SK-N-SH treated with all-trans-retinoic acid at 6 μM for 48 hours (cell line): ENCODE measurements at regions not wholly inside any gene's neighbourhood (a gene's known extent, or its start where the extent isn't known, plus 50 kb on each side); places are given as distances from the start of the nearest gene placed in this dataset.

Experiments used
- ATAC-seq: fragments of 200-7000 bp; cut with Tn5 transposase; 3 replicates; pipeline ENCODE4 v1.9.1; 2020; ENCODE audit warnings: mild to moderate bottlenecking, moderate library complexity
- ARNTL ChIP-seq: fragments of 450-650 bp; formaldehyde crosslinking; IDR thresholded peaks from 2 replicates; pipeline ENCODE4 v1.5.0; 2020; ENCODE audit warnings: low read depth, mild to moderate bottlenecking, moderate library complexity, borderline replicate concordance
- BACH2 ChIP-seq: fragments of 250-450 bp; sonication (Bioruptor Pico); IDR thresholded peaks from 2 replicates; pipeline ENCODE4 v1.9.0; 2021; ENCODE audit warnings: mild to moderate bottlenecking, borderline replicate concordance
- CSDC2 ChIP-seq: fragments of 250-450 bp; sonication (Bioruptor Pico); IDR thresholded peaks from 2 replicates; pipeline ENCODE4 v1.5.0; 2020; ENCODE audit warnings: mild to moderate bottlenecking, moderate library complexity
- ESRRG ChIP-seq: fragments of 250-450 bp; sonication (Bioruptor Pico); IDR thresholded peaks from 2 replicates; pipeline ENCODE4 v1.6.1; 2021; ENCODE audit warnings: mild to moderate bottlenecking
- GLIS3 ChIP-seq: fragments of 250-450 bp; sonication (Bioruptor Pico); IDR thresholded peaks from 2 replicates; pipeline ENCODE4 v1.5.0; 2020; ENCODE audit warnings: mild to moderate bottlenecking, moderate library complexity
- ISL1 ChIP-seq: fragments of 250-450 bp; sonication (Bioruptor Pico); IDR thresholded peaks from 2 replicates; pipeline ENCODE4 v2.1.2; 2022; ENCODE audit warnings: mild to moderate bottlenecking, moderate library complexity
- SNAI2 ChIP-seq: fragments of 250-450 bp; sonication (Bioruptor Pico); IDR thresholded peaks from 2 replicates; pipeline ENCODE4 v1.5.0; 2020; ENCODE audit warnings: mild to moderate bottlenecking, moderate library complexity
- TCF4 ChIP-seq: fragments of 250-450 bp; sonication (Bioruptor Pico); IDR thresholded peaks from 2 replicates; pipeline ENCODE4 v1.8.0; 2021; ENCODE audit warnings: mild to moderate bottlenecking, moderate library complexity, borderline replicate concordance
- ZC3H10 ChIP-seq: fragments of 250-450 bp; sonication (Bioruptor Pico); IDR thresholded peaks from 2 replicates; pipeline ENCODE4 v1.5.1; 2021; ENCODE audit warnings: mild to moderate bottlenecking, moderate library complexity
- ZFP3 ChIP-seq: fragments of 250-450 bp; sonication (Bioruptor Pico); IDR thresholded peaks from 2 replicates; pipeline ENCODE4 v1.5.0; 2020; ENCODE audit warnings: mild to moderate bottlenecking, moderate library complexity
- ZFP30 ChIP-seq: fragments of 450-650 bp; formaldehyde crosslinking; IDR thresholded peaks from 2 replicates; pipeline ENCODE4 v1.5.0; 2022; ENCODE audit warnings: mild to moderate bottlenecking, moderate library complexity
- ZNF565 ChIP-seq: fragments of 450-650 bp; formaldehyde crosslinking; conservative IDR thresholded peaks from 2 replicates; pipeline ENCODE4 v1.5.0; 2020; ENCODE audit warnings: low read depth, mild to moderate bottlenecking, moderate library complexity
- ZNF70 ChIP-seq: fragments of 450-650 bp; formaldehyde crosslinking; IDR thresholded peaks from 2 replicates; pipeline ENCODE4 v1.5.0; 2020; ENCODE audit warnings: mild to moderate bottlenecking, moderate library complexity
- ZNF8 ChIP-seq: fragments of 450-650 bp; formaldehyde crosslinking; IDR thresholded peaks from 2 replicates; pipeline ENCODE4 v1.5.0; 2020; ENCODE audit warnings: mild to moderate bottlenecking, moderate library complexity
- TF ChIP-seq, protein P1 (sequence below): fragments of 250-450 bp; sonication (Bioruptor Pico); IDR thresholded peaks from 2 replicates; pipeline ENCODE4 v1.5.0; 2020; ENCODE audit warnings: mild to moderate bottlenecking, moderate library complexity
- TF ChIP-seq, protein P2 (sequence below): fragments of 250-450 bp; sonication (Bioruptor Pico); IDR thresholded peaks from 2 replicates; pipeline ENCODE4 v1.8.0; 2020; ENCODE audit warnings: mild to moderate bottlenecking, moderate library complexity, borderline replicate concordance
- TF ChIP-seq, protein P3 (sequence below): fragments of 250-450 bp; sonication (Bioruptor Pico); IDR thresholded peaks from 2 replicates; pipeline ENCODE4 v1.5.1; 2021; ENCODE audit warnings: mild to moderate bottlenecking, moderate library complexity
- TF ChIP-seq, protein P4 (sequence below): fragments of 250-450 bp; sonication (Bioruptor Pico); IDR thresholded peaks from 2 replicates; pipeline ENCODE4 v1.8.0; 2021; ENCODE audit warnings: low read depth, mild to moderate bottlenecking, moderate library complexity, borderline replicate concordance
- TF ChIP-seq, protein P5 (sequence below): fragments of 250-450 bp; sonication (Bioruptor Pico); IDR thresholded peaks from 2 replicates; pipeline ENCODE4 v1.5.1; 2020; ENCODE audit warnings: low read depth, mild to moderate bottlenecking, moderate library complexity

DNA sequence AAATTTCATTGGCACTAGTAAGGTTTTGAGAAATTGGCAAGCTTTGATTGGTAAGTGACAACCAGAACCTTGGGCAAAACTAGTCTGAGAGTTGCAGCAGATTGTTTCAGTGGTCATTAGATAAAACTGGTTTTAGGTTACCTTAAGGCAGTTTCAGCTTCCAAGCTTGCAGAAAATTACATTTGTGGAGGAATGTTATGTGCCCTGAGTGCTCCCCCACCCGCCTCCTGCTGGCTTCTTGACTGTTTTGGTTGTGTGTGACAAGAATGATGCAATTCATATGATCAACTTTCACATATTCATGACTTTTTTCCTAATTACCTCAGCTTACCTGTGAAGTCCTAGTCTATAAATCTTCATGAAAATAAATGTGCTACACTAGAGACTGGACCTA, 599.5 kb upstream of the ZNF804A start (continued):
- TF ChIP-seq, protein P1, sequence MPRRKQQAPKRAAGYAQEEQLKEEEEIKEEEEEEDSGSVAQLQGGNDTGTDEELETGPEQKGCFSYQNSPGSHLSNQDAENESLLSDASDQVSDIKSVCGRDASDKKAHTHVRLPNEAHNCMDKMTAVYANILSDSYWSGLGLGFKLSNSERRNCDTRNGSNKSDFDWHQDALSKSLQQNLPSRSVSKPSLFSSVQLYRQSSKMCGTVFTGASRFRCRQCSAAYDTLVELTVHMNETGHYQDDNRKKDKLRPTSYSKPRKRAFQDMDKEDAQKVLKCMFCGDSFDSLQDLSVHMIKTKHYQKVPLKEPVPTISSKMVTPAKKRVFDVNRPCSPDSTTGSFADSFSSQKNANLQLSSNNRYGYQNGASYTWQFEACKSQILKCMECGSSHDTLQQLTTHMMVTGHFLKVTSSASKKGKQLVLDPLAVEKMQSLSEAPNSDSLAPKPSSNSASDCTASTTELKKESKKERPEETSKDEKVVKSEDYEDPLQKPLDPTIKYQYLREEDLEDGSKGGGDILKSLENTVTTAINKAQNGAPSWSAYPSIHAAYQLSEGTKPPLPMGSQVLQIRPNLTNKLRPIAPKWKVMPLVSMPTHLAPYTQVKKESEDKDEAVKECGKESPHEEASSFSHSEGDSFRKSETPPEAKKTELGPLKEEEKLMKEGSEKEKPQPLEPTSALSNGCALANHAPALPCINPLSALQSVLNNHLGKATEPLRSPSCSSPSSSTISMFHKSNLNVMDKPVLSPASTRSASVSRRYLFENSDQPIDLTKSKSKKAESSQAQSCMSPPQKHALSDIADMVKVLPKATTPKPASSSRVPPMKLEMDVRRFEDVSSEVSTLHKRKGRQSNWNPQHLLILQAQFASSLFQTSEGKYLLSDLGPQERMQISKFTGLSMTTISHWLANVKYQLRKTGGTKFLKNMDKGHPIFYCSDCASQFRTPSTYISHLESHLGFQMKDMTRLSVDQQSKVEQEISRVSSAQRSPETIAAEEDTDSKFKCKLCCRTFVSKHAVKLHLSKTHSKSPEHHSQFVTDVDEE (CRISPR knock-in tag): no peak
- TF ChIP-seq SNAI2 (CRISPR knock-in tag) (no peak), ZNF70 (CRISPR knock-in tag) (no peak), ZNF565 (CRISPR knock-in tag) (no peak), ZC3H10 (CRISPR knock-in tag) (no peak)
- TF ChIP-seq, all 23 proteins: peak for 0

DNA sequence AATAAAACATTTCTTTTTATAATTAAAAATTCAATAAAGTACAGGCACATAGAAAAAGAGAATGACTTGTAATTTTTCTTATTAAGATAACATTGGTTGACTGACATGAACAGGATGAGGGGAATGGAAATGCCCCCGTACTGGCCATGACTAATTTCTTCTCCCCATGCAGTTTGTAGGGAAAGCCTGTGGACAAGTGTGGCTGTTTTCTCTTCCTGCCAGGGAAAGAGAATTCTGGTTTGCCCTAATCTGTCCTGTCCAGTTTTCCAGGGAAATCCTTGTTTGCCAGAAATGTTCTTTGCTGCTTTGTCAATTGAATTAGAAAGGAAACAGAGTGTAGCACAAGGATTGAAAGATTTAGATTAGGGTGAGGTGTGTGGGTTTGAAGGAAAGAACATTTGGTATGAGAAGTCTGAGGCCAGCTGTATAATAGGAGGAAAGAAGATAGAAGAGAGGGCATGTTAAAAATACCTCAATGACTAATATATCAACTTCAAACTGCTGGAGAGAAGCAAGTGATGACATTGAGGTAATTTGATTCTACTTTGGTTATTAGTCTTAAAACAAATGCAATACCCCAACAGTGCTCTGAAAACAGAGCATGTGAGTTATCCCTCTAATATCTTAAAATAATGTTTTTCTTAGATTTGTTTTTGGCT, 593.9 kb upstream of the ZNF804A start:
- peak; percentile 47 for ATAC-seq
- TF ChIP-seq ZC3H10 (CRISPR knock-in tag): no peak
- no peak for TF ChIP-seq ZFP30 (CRISPR knock-in tag)
- no peak for TF ChIP-seq ZNF8 (CRISPR knock-in tag)
- TF ChIP-seq, all 23 proteins: peak for 0

DNA sequence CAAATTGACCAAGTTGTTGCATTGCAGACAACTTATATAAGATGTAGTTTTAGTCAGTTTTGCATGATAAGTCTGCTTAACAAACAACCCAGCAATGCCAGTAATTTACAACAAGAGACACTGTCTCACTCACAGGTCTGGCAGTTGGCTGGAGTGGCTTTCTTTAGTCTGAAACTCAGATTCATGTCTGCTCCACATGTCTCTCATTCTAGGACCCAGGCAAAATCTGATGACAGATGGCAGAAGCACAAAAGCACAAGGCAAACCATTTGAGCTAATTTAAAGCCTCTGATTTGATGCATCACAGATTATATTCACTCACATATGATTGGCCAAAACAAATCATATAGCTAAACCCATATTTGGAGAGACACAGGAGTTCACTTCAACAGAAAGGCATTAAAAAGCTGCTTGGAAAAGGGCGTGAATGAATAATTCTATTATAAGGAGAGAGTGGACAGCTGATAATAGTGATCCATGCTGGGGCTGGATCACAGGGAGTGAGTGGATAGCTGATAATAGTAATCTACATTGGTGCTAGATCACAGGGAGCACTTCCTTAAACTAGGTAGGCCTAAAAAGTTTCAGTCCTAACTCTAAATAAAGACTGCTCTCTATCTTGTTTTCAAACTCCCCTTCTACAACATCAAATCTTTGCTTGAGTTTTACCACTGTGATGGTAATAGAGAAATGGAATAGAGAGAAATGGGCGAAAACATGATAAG, 593.2 kb upstream of the ZNF804A start:
- TF ChIP-seq ARNTL (CRISPR knock-in tag) (no peak), ZNF565 (CRISPR knock-in tag) (no peak), ZFP3 (CRISPR knock-in tag) (no peak)
- TF ChIP-seq, protein P2, sequence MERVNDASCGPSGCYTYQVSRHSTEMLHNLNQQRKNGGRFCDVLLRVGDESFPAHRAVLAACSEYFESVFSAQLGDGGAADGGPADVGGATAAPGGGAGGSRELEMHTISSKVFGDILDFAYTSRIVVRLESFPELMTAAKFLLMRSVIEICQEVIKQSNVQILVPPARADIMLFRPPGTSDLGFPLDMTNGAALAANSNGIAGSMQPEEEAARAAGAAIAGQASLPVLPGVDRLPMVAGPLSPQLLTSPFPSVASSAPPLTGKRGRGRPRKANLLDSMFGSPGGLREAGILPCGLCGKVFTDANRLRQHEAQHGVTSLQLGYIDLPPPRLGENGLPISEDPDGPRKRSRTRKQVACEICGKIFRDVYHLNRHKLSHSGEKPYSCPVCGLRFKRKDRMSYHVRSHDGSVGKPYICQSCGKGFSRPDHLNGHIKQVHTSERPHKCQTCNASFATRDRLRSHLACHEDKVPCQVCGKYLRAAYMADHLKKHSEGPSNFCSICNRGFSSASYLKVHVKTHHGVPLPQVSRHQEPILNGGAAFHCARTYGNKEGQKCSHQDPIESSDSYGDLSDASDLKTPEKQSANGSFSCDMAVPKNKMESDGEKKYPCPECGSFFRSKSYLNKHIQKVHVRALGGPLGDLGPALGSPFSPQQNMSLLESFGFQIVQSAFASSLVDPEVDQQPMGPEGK (CRISPR knock-in tag): no peak
- TF ChIP-seq, protein P3, sequence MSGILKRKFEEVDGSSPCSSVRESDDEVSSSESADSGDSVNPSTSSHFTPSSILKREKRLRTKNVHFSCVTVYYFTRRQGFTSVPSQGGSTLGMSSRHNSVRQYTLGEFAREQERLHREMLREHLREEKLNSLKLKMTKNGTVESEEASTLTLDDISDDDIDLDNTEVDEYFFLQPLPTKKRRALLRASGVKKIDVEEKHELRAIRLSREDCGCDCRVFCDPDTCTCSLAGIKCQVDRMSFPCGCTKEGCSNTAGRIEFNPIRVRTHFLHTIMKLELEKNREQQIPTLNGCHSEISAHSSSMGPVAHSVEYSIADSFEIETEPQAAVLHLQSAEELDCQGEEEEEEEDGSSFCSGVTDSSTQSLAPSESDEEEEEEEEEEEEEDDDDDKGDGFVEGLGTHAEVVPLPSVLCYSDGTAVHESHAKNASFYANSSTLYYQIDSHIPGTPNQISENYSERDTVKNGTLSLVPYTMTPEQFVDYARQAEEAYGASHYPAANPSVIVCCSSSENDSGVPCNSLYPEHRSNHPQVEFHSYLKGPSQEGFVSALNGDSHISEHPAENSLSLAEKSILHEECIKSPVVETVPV (CRISPR knock-in tag): no peak
- TF ChIP-seq, protein P4, sequence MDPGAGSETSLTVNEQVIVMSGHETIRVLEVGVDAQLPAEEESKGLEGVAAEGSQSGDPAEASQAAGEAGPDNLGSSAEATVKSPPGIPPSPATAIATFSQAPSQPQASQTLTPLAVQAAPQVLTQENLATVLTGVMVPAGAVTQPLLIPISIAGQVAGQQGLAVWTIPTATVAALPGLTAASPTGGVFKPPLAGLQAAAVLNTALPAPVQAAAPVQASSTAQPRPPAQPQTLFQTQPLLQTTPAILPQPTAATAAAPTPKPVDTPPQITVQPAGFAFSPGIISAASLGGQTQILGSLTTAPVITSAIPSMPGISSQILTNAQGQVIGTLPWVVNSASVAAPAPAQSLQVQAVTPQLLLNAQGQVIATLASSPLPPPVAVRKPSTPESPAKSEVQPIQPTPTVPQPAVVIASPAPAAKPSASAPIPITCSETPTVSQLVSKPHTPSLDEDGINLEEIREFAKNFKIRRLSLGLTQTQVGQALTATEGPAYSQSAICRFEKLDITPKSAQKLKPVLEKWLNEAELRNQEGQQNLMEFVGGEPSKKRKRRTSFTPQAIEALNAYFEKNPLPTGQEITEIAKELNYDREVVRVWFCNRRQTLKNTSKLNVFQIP (CRISPR knock-in tag): no peak
- TF ChIP-seq, protein P5, sequence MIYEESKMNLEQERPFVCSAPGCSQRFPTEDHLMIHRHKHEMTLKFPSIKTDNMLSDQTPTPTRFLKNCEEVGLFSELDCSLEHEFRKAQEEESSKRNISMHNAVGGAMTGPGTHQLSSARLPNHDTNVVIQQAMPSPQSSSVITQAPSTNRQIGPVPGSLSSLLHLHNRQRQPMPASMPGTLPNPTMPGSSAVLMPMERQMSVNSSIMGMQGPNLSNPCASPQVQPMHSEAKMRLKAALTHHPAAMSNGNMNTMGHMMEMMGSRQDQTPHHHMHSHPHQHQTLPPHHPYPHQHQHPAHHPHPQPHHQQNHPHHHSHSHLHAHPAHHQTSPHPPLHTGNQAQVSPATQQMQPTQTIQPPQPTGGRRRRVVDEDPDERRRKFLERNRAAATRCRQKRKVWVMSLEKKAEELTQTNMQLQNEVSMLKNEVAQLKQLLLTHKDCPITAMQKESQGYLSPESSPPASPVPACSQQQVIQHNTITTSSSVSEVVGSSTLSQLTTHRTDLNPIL (CRISPR knock-in tag): no peak
- peak; percentile 24; the same call in 2 of the 3 replicates for ATAC-seq

DNA sequence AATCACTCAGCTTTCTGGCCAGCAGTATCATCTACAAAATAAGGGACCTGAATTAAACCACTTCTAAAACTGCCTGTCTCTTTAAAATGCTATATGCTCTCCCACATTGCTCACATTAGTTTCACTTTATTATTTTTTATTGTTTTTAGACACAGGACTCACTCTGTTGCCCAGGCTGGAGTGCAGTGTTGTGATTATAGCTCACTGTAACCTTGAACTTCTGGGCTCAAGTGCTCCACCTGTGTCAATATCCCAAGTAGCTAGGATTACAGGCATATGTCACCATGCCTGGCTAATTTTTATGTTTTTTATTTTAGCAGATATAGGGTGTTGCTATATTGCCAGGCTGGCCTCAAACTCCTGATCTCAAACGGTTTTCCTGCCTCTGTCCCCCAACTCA, 591.3 kb upstream of the ZNF804A start:
- TF ChIP-seq CSDC2 (CRISPR knock-in tag) (no peak), TCF4 (CRISPR knock-in tag) (no peak), ZFP30 (CRISPR knock-in tag) (no peak), ZNF70 (CRISPR knock-in tag) (no peak), GLIS3 (CRISPR knock-in tag) (no peak), ZNF565 (CRISPR knock-in tag) (no peak), BACH2 (CRISPR knock-in tag) (no peak), ESRRG (CRISPR knock-in tag) (no peak), ISL1 (no peak)
- TF ChIP-seq, protein P4 (CRISPR knock-in tag): no peak
- ATAC-seq: no peak
